T-helper 2 cell treated with Interferon-gamma antibody and Interleukin-4, amounts not matched to agents 5 μg/mL and 100 μg/mL, for 36 hours (primary cell): ENCODE measurements at regions not wholly inside any gene's neighbourhood (a gene's known extent, or its start where the extent isn't known, plus 50 kb on each side); places are given as distances from the start of the nearest gene placed in this dataset.
A peak's percentile ranks its signal among the peaks of the same experiment; 100 is the strongest.
"Not testable (repeated sequence)": the region's sequence is repeated elsewhere in the genome, so short reads cannot be mapped to it uniquely, and the experiment has no call there.

Source experiments
- DNase-seq: peaks from one replicate; pipeline ENCODE4 v3.0.0; 2021; ENCODE audit warnings: low spot score
- H3K27ac Mint-ChIP-seq: one replicate; pipeline ENCODE4 v1.8.0; 2021; ENCODE audit warnings: mild to moderate bottlenecking, mixed read lengths
- H3K27me3 Mint-ChIP-seq: one replicate; pipeline ENCODE4 v1.8.0; 2021; ENCODE audit warnings: low read depth, mixed read lengths
- H3K36me3 Mint-ChIP-seq: one replicate; pipeline ENCODE4 v1.8.0; 2021; ENCODE audit warnings: low read depth, mixed read lengths
- H3K4me1 Mint-ChIP-seq: one replicate; pipeline ENCODE4 v1.8.0; 2021; ENCODE audit warnings: low read depth, mixed read lengths
- H3K4me3 Mint-ChIP-seq: one replicate; pipeline ENCODE4 v1.8.0; 2022; ENCODE audit warnings: mild to moderate bottlenecking, moderate library complexity, mixed read lengths
- H3K9me3 Mint-ChIP-seq: one replicate; pipeline ENCODE4 v1.8.0; 2021; ENCODE audit warnings: mixed read lengths

- Mint-ChIP-seq H3K36me3 (no peaks in the 10 kb centered on the region), H3K4me3 (no peak overlapping the region), H3K27ac (no peak overlapping the region), H3K4me1 (no peaks in the 10 kb centered on the region), H3K9me3 (no peaks in the 10 kb centered on the region), H3K27me3 (no peaks in the 10 kb centered on the region)
- DNase-seq: no peak
These were observed 101.9 kb downstream of the TEX29 start for GRCh38 chr13:111422348-111422747.

- Mint-ChIP-seq H3K4me1 (no peaks in the 10 kb centered on the region), H3K4me3 (no peak overlapping the region), H3K36me3 (no peaks in the 10 kb centered on the region), H3K27me3 (no peaks in the 10 kb centered on the region), H3K27ac (no peak overlapping the region), H3K9me3 (no peaks in the 10 kb centered on the region)
- no peak for DNase-seq
These were observed 102.8 kb downstream of the TEX29 start for GRCh38 chr13:111423168-111423785.

DNA sequence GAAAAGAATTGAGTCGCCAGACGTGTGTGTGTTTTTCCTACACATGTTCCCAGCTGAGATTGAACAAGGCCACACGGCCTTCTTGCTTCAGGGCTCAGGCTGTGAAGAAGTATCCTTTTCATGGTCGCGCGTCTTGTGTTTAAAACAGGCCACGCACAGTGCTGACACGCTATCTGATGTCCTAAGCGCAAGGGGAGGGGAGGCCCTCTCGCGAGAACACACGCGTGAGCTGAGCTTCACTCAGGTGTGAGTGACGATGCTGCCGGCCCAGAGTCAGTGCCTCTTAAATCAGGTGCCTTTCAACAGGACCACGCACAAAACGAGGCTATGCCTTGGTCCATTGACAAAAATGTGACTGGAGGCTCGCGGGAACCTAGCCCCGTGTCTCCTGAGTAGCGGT is 103.7 kb downstream of the TEX29 start:
- Mint-ChIP-seq H3K27me3 (no peaks in the 10 kb centered on the region), H3K4me1 (no peaks in the 10 kb centered on the region), H3K36me3 (no peaks in the 10 kb centered on the region), H3K9me3 (no peaks in the 10 kb centered on the region), H3K27ac (no peak overlapping the region), H3K4me3 (no peak overlapping the region)
- DNase-seq: no peak

DNA sequence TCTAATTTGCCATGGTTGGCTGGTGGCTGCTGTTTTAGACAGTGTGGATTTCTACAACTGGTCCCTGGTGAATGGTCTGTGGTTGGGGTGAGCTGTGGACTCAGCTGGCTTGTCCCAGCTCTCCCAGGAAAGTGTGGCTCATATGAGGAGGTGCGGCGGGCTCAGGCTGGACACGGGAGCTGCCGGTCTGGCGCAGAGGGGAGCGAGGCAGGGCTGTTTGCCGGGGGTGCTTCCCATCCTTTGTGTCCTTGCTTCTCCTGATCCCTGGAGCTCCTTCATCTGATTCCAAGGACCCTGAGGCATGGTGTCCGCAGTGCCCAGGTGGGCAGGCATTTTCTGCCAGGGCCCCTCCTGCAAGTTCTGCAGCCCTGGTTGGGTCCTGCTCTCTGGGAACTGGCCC is 104.9 kb downstream of the TEX29 start:
- Mint-ChIP-seq H3K9me3 (no peaks in the 10 kb centered on the region), H3K27ac (no peak overlapping the region), H3K4me1 (no peaks in the 10 kb centered on the region), H3K27me3 (no peaks in the 10 kb centered on the region), H3K4me3 (no peak overlapping the region), H3K36me3 (no peaks in the 10 kb centered on the region)
- no peak for DNase-seq

- Mint-ChIP-seq H3K27ac (no peak overlapping the region), H3K27me3 (peaks cover 15% of the 10 kb centered on the region), H3K9me3 (no peaks in the 10 kb centered on the region), H3K4me3 (no peak overlapping the region), H3K4me1 (no peaks in the 10 kb centered on the region), H3K36me3 (no peaks in the 10 kb centered on the region)
- DNase-seq: peak; percentile 12
These were observed 108.7 kb downstream of the TEX29 start for GRCh38 chr13:111429064-111429558.

- Mint-ChIP-seq H3K36me3 (no peaks in the 10 kb centered on the region), H3K9me3 (no peaks in the 10 kb centered on the region), H3K4me3 (no peak overlapping the region), H3K27me3 (peaks cover 15% of the 10 kb centered on the region), H3K4me1 (no peaks in the 10 kb centered on the region), H3K27ac (no peak overlapping the region)
- no peak for DNase-seq
These were observed 110.8 kb downstream of the TEX29 start for GRCh38 chr13:111431206-111431605.

DNA sequence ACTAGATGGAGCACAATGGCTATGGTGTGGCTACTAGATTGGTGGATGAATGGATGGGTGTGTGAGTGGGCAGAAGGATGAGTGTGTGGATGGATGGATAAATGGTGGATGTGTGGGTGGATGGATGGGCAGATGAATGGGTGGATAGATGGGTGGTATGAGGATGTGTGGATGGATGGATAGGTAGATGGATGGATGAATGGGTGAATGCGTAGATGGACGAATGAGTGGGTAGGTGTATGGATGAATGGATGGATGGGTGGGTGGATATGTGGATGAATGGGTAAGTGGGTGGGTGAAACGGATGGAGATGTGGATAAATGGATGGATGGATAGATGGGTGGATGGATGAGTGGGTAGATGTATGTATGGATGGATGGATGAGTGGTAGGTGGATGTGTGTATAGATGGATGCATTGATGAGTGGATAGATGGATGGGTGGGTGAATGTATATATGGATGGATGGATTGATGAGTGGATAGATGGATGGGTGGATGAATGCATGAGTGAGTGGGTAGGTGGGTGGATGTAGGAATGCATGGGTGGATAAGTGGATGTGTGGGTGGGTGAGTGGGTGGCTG is 114.2 kb downstream of the TEX29 start:
- Mint-ChIP-seq H3K27me3 (peaks cover 15% of the 10 kb centered on the region), H3K4me1 (no peaks in the 10 kb centered on the region), H3K9me3 (no peaks in the 10 kb centered on the region), H3K27ac (no peak overlapping the region), H3K36me3 (no peaks in the 10 kb centered on the region), H3K4me3 (no peak overlapping the region)
- DNase-seq: no peak

- no peak for DNase-seq
- Mint-ChIP-seq H3K4me3 (no peak overlapping the region), H3K27ac (no peak overlapping the region), H3K27me3 (peaks cover 8% of the 10 kb centered on the region), H3K4me1 (no peaks in the 10 kb centered on the region), H3K36me3 (no peaks in the 10 kb centered on the region), H3K9me3 (no peaks in the 10 kb centered on the region)
These were observed 116.0 kb downstream of the TEX29 start for GRCh38 chr13:111436446-111436845.

- no peak overlapping the region for H3K4me3 Mint-ChIP-seq
- H3K27me3 Mint-ChIP-seq: peaks cover 8% of the 10 kb centered on the region
- H3K9me3 Mint-ChIP-seq: no peaks in the 10 kb centered on the region
- DNase-seq: no peak
- no peak overlapping the region for H3K27ac Mint-ChIP-seq
- no peaks in the 10 kb centered on the region for H3K36me3 Mint-ChIP-seq
- H3K4me1 Mint-ChIP-seq: no peaks in the 10 kb centered on the region
These were observed 117.0 kb downstream of the TEX29 start for GRCh38 chr13:111437417-111437816.

DNA sequence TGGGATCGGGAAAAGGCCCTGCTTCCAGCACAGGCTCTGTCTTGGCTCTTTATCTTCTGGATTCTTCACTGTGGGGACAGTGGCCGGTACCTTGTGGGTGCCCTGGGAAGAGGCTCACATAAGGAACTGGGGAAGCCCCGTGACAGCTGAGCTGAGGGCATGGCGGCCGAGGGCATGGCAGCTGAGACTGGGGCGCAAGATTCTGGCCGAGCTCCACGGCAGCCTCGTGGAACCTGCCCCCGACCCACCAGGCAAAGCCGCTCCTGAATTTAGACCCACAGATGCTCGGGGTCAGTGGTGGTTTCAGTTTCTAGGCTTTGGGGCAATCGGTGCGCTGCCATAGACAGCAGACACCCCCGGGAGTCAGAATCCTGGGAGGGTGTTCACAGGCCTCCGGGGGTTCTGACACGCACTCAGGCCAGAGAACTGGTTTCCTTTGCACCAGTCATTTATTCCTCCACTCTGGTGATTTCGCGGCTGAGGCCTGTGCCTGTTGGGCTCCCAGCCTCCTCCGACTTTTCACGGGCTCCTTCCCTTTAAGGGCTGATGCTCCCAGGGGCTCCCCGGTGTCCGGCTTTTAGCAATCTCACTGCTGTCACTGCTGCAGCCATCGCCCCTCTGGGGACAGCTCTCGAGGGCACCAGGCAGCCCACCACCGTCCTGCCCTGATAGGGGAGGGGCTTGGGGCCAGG is 117.6 kb downstream of the TEX29 start:
- H3K27ac Mint-ChIP-seq: no peak overlapping the region
- H3K36me3 Mint-ChIP-seq: no peaks in the 10 kb centered on the region
- peaks cover 6% of the 10 kb centered on the region for H3K27me3 Mint-ChIP-seq
- no peaks in the 10 kb centered on the region for H3K9me3 Mint-ChIP-seq
- no peak for DNase-seq
- no peak overlapping the region for H3K4me3 Mint-ChIP-seq
- H3K4me1 Mint-ChIP-seq: no peaks in the 10 kb centered on the region

GRCh38 chr13:111440492-111440891 is 120.0 kb downstream of the TEX29 start:
- H3K27me3 Mint-ChIP-seq, H3K27ac Mint-ChIP-seq, DNase-seq, H3K4me1 Mint-ChIP-seq, H3K9me3 Mint-ChIP-seq, H3K4me3 Mint-ChIP-seq, H3K36me3 Mint-ChIP-seq: not testable (repeated sequence)

GRCh38 chr13:111443981-111444380 is 123.5 kb downstream of the TEX29 start:
- no peak overlapping the region for H3K27ac Mint-ChIP-seq

DNA sequence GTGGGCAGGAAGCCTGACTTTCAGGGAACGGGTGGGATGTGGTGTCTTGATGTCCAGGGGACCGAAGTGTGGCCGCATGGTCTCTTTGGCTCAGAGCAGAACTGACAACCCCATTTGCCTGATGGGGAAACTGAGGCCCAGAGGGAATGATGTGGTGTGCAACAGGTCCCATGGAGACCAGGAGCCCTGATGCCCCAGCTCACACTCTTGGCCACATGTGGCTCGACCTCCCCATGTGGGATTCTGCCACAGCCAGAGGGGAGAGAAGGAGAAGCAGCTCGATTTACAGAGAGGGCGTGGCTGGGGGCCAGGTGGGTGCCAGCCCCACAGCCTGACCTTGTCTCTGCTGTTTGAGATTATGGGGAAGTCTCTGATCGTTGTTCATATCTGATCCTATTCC is 128.1 kb downstream of the TEX29 start:
- peaks cover 4% of the 10 kb centered on the region for H3K4me1 Mint-ChIP-seq
- H3K27ac Mint-ChIP-seq: no peak overlapping the region
- H3K4me3 Mint-ChIP-seq: no peak overlapping the region
- H3K9me3 Mint-ChIP-seq: peaks cover 5% of the 10 kb centered on the region
- peaks cover 8% of the 10 kb centered on the region for H3K27me3 Mint-ChIP-seq
- H3K36me3 Mint-ChIP-seq: no peaks in the 10 kb centered on the region
- DNase-seq: no peak

More at GRCh38 chr13:111443981-111444380, 123.5 kb downstream of the TEX29 start:
- DNase-seq: no peak
- Mint-ChIP-seq H3K4me1 (peaks cover 4% of the 10 kb centered on the region), H3K4me3 (no peak overlapping the region), H3K36me3 (no peaks in the 10 kb centered on the region), H3K27me3 (peaks cover 8% of the 10 kb centered on the region), H3K9me3 (peaks cover 5% of the 10 kb centered on the region)

DNA sequence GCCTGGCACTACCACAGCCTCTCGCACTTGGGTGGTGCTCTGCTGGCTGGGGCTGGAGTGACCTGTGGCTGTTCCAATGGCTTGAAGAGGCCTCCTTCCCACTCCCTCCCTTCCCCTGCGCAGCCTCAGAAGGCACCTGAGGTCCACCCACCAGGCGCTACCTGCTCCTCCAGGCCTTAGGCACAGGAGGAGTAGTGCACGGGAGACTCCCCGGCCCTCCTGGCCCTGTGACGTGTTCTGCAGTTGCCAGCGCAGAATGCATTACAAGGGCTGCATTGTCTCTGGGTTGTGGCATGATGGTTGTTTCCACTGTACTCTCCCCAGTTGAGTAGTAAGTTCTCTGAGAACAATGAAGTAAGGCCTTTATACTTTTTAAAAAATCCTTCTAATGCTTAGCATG is 128.6 kb downstream of the TEX29 start:
- Mint-ChIP-seq H3K27ac (no peak overlapping the region), H3K9me3 (peaks cover 5% of the 10 kb centered on the region), H3K27me3 (peaks cover 8% of the 10 kb centered on the region), H3K4me3 (no peak overlapping the region), H3K36me3 (no peaks in the 10 kb centered on the region), H3K4me1 (peaks cover 4% of the 10 kb centered on the region)
- DNase-seq: no peak
